H1 (cell line): ENCODE measurements at regions not wholly inside any gene's neighbourhood (a gene's known extent, or its start where the extent isn't known, plus 50 kb on each side); places are given as distances from the start of the nearest gene placed in this dataset.

ENCODE experiments used
- CTCF ChIA-PET: fragments of 300-600 bp; sonication (Branson Sonifier 250); formaldehyde crosslinking; loops from one replicate; lab custom pipeline; 2021; ENCODE audit not compliant: partially characterized antibody; lab: Charles Lee
- POLR2A ChIA-PET: fragments of 300-600 bp; sonication (Branson Sonifier 250); formaldehyde crosslinking; loops from one replicate; lab custom pipeline; 2021; ENCODE audit warnings: inconsistent platforms; ENCODE audit not compliant: partially characterized antibody; lab: Charles Lee
- DNase-seq, 2 experiments: peaks; one replicate each; pipeline versions ENCODE4 v3.0.0 to v3.0.0-alpha.2; 2010 to 2022; ENCODE audit warnings: low spot score in 2 of 2, low read depth in 1 of 2, mixed read lengths in 1 of 2
- FAIRE-seq: peaks from 2 replicates; lab custom pipeline; 2011; peaks lifted over from hg19 to GRCh38; lab: Jason Lieb, UNC
- H2AFZ ChIP-seq: 2 replicates; pipeline ENCODE4 v1.8.1; 2012; ENCODE audit warnings: low read length, inconsistent platforms
- H2AK5ac ChIP-seq: 2 replicates; pipeline ENCODE4 v1.6.1; 2013; ENCODE audit warnings: low read depth, low read length
- H2BK120ac ChIP-seq: replicated peaks from 2 replicates; pipeline ENCODE3; 2013; ENCODE audit warnings: low read depth, low read length, inconsistent platforms
- H2BK12ac ChIP-seq: 2 replicates; pipeline ENCODE4 v1.6.1; 2013; ENCODE audit warnings: low read depth, low read length
- H2BK15ac ChIP-seq: 2 replicates; pipeline ENCODE4 v1.6.1; 2013; ENCODE audit warnings: low read length
- H2BK20ac ChIP-seq: 2 replicates; pipeline ENCODE4 v1.6.1; 2013; ENCODE audit warnings: low read length
- H2BK5ac ChIP-seq: 2 replicates; pipeline ENCODE4 v1.6.1; 2013; ENCODE audit warnings: low read depth, low read length
- H3K14ac ChIP-seq: 2 replicates; pipeline ENCODE4 v1.6.1; 2013; ENCODE audit warnings: inconsistent platforms; ENCODE audit not compliant: insufficient read length
- H3K18ac ChIP-seq: 2 replicates; pipeline ENCODE4 v1.6.1; 2013; ENCODE audit warnings: low read length; ENCODE audit errors: extremely low read depth
- H3K23ac ChIP-seq: 2 replicates; pipeline ENCODE4 v1.6.1; 2013; ENCODE audit warnings: inconsistent platforms; ENCODE audit not compliant: insufficient read length
- H3K23me2 ChIP-seq: 2 replicates; pipeline ENCODE4 v1.6.1; 2013; ENCODE audit warnings: low read depth, low read length
- H3K27ac ChIP-seq: 2 replicates; pipeline ENCODE4 v1.6.1; 2011; ENCODE audit warnings: low read depth, low read length, inconsistent platforms
- H3K27me3 ChIP-seq, 4 experiments: replicated peaks in 1 of 4; 1 replicate in 1 of 4; 2 replicates in 3 of 4; pipeline versions ENCODE4 v1.6.1 to v1.8.1; 2011 to 2013; ENCODE audit warnings: low read length in 3 of 4, mild to moderate bottlenecking in 3 of 4, inconsistent platforms in 2 of 4, mixed read lengths in 2 of 4, moderate library complexity in 1 of 4; ENCODE audit not compliant: control insufficient read depth in 3 of 4, insufficient read depth in 3 of 4; ENCODE audit errors: extremely low read depth in 1 of 4
- H3K36me3 ChIP-seq, 4 experiments: 2 replicates each; pipeline versions ENCODE4 v1.6.1 to v1.8.1; 2011 to 2013; ENCODE audit warnings: mild to moderate bottlenecking in 4 of 4, low read length in 3 of 4, moderate library complexity in 2 of 4, control low read depth in 1 of 4, inconsistent platforms in 1 of 4; ENCODE audit not compliant: insufficient read depth in 4 of 4, control insufficient read depth in 2 of 4
- H3K4ac ChIP-seq: replicated peaks from 2 replicates; pipeline ENCODE3; 2013; ENCODE audit warnings: low read length, low read depth, mixed read lengths, inconsistent platforms; ENCODE audit not compliant: insufficient read length
- H3K4me1 ChIP-seq, 4 experiments: replicated peaks in 1 of 4; 1 replicate in 1 of 4; 2 replicates in 3 of 4; pipeline versions ENCODE4 v1.6.1 to v1.8.1; 2011 to 2013; ENCODE audit warnings: low read length in 3 of 4, inconsistent platforms in 2 of 4, mixed read lengths in 1 of 4; ENCODE audit not compliant: insufficient read depth in 4 of 4, control insufficient read depth in 3 of 4
- H3K4me2 ChIP-seq, 2 experiments: 2 replicates each; pipeline versions ENCODE4 v1.6.1 to v1.8.1; 2011 to 2013; ENCODE audit warnings: low read depth in 2 of 2, low read length in 2 of 2, control low read depth in 1 of 2, inconsistent platforms in 1 of 2, mild to moderate bottlenecking in 1 of 2; ENCODE audit not compliant: insufficient read depth in 1 of 2
- H3K4me3 ChIP-seq, 4 experiments: fragments of 200-600, 300-600 bp in 1 of 4; sonication (generic), shearing (Covaris generic), sonication (Bioruptor Twin) in 1 of 4; 2 replicates each; pipeline versions ENCODE4 v1.5.1 to v1.8.1; 2011 to 2016; ENCODE audit warnings: low read length in 4 of 4, low read depth in 3 of 4, control low read depth in 2 of 4, inconsistent platforms in 2 of 4, mild to moderate bottlenecking in 2 of 4, mixed read lengths in 1 of 4, moderate library complexity in 1 of 4; ENCODE audit not compliant: insufficient read depth in 2 of 4; ENCODE audit errors: extremely low read depth in 1 of 4
- H3K56ac ChIP-seq: replicated peaks from 2 replicates; pipeline ENCODE3; 2013; ENCODE audit warnings: low read depth, mild to moderate bottlenecking, mixed read lengths, low read length, inconsistent platforms; ENCODE audit not compliant: insufficient read length
- H3K79me1 ChIP-seq: 2 replicates; pipeline ENCODE4 v1.6.1; 2013; ENCODE audit warnings: low read depth, low read length, control low read depth
- H3K79me2 ChIP-seq, 2 experiments: 2 replicates each; pipeline versions ENCODE4 v1.6.1 to v1.8.1; 2012 to 2013; ENCODE audit warnings: low read length in 2 of 2, mild to moderate bottlenecking in 2 of 2, inconsistent platforms in 1 of 2; ENCODE audit not compliant: insufficient read depth in 2 of 2, control insufficient read depth in 1 of 2
- H3K9ac ChIP-seq, 4 experiments: replicated peaks in 1 of 4; 1 replicate in 1 of 4; 2 replicates in 3 of 4; pipeline versions ENCODE4 v1.6.1 to v1.8.1; 2011 to 2013; ENCODE audit warnings: low read depth in 3 of 4, low read length in 3 of 4, control low read depth in 2 of 4, mild to moderate bottlenecking in 2 of 4, moderate library complexity in 2 of 4, inconsistent platforms in 1 of 4; ENCODE audit errors: extremely low read depth in 1 of 4
- H3K9me3 ChIP-seq, 2 experiments: 2 replicates each; pipeline versions ENCODE4 v1.6.1 to v1.8.1; 2012 to 2013; ENCODE audit warnings: mild to moderate bottlenecking in 2 of 2, moderate library complexity in 2 of 2, control low read depth in 1 of 2, inconsistent platforms in 1 of 2, low read depth in 1 of 2, low read length in 1 of 2, mixed read lengths in 1 of 2; ENCODE audit not compliant: insufficient read depth in 2 of 2
- H4K20me1 ChIP-seq, 2 experiments: replicated peaks in 1 of 2; 2 replicates each; pipeline versions ENCODE3 to v1.8.1; 2011 to 2013; ENCODE audit warnings: inconsistent platforms in 2 of 2, low read length in 2 of 2, mild to moderate bottlenecking in 1 of 2; ENCODE audit not compliant: insufficient read depth in 2 of 2, control insufficient read depth in 1 of 2
- H4K5ac ChIP-seq: 2 replicates; pipeline ENCODE4 v1.6.1; 2013; ENCODE audit warnings: low read length, low read depth, mixed read lengths, inconsistent platforms; ENCODE audit not compliant: insufficient read length
- H4K8ac ChIP-seq: 2 replicates; pipeline ENCODE4 v1.8.0; 2013; ENCODE audit warnings: mild to moderate bottlenecking, moderate library complexity, low read length, inconsistent platforms; ENCODE audit not compliant: insufficient read depth; ENCODE audit errors: extremely low read depth
- H4K91ac ChIP-seq: replicated peaks from 2 replicates; pipeline ENCODE3; 2013; ENCODE audit warnings: low read length, mixed read lengths, inconsistent platforms; ENCODE audit not compliant: insufficient read length
- ATF2 ChIP-seq: IDR thresholded peaks from 2 replicates; pipeline ENCODE4 v1.6.1; 2012; ENCODE audit warnings: low read length, inconsistent platforms
- ATF3 ChIP-seq: IDR thresholded peaks from 2 replicates; pipeline ENCODE4 v1.6.1; 2011; ENCODE audit warnings: low read depth, mild to moderate bottlenecking, low read length; ENCODE audit not compliant: insufficient read depth
- E2F6 ChIP-seq: IDR thresholded peaks from 2 replicates; pipeline ENCODE4 v1.6.1; 2012; ENCODE audit warnings: inconsistent platforms
- FOSL1 ChIP-seq: IDR thresholded peaks from 2 replicates; pipeline ENCODE4 v1.6.1; 2011; ENCODE audit warnings: mild to moderate bottlenecking, low read depth, low read length, moderate library complexity; ENCODE audit not compliant: insufficient read depth
- JUND ChIP-seq: IDR thresholded peaks from 2 replicates; pipeline ENCODE4 v1.6.1; 2011; ENCODE audit warnings: mild to moderate bottlenecking, improper control_type of control experiment, low read length
- POU5F1 ChIP-seq: IDR thresholded peaks from 2 replicates; pipeline ENCODE4 v1.6.1; 2011; ENCODE audit warnings: low read depth, mild to moderate bottlenecking, low read length, moderate library complexity
- RFX5 ChIP-seq: IDR thresholded peaks from 2 replicates; pipeline ENCODE4 v1.6.1; 2011; ENCODE audit warnings: low read depth, low read length, improper control_type of control experiment, borderline replicate concordance
- RNF2 ChIP-seq: fragments of 200-900, 300-1000 bp; sonication (generic); IDR thresholded peaks from 2 replicates; pipeline ENCODE4 v1.7.1; 2016; ENCODE audit warnings: borderline replicate concordance, low read depth, mild to moderate bottlenecking, antibody characterized with exemption, low read length; ENCODE audit not compliant: poor library complexity, severe bottlenecking; ENCODE audit errors: missing control alignments
- RXRA ChIP-seq: IDR thresholded peaks from 2 replicates; pipeline ENCODE4 v1.6.1; 2011; ENCODE audit warnings: low read depth, mild to moderate bottlenecking, low read length, moderate library complexity; ENCODE audit not compliant: insufficient read depth
- SIRT6 ChIP-seq: IDR thresholded peaks from one replicate; pipeline ENCODE4 v1.7.1; 2012; ENCODE audit warnings: low read length, inconsistent platforms
- SP2 ChIP-seq: IDR thresholded peaks from 2 replicates; pipeline ENCODE4 v1.6.1; 2012; ENCODE audit warnings: mild to moderate bottlenecking, low read length, inconsistent platforms
- TAF1 ChIP-seq: IDR thresholded peaks from 2 replicates; pipeline ENCODE4 v1.6.1; 2011; ENCODE audit warnings: mild to moderate bottlenecking, low read depth, low read length
- TCF12 ChIP-seq: IDR thresholded peaks from 2 replicates; pipeline ENCODE4 v1.6.1; 2011; ENCODE audit warnings: low read depth, mild to moderate bottlenecking, low read length

- CTCF ChIA-PET = interaction anchor here (1.4 kb wide), 1 partner anchor 8 kb away, joined by 3 read pairs; no protein-coding TSS in a partner anchor
- H3K4ac ChIP-seq = no peak overlapping the region
- H3K27me3 ChIP-seq = no peaks in the 10 kb centered on the region
- DNase-seq (no peak), FAIRE-seq (no peak)
- no peaks in the 10 kb centered on the region for H3K23me2 ChIP-seq
- H3K79me1 ChIP-seq = no peaks in the 10 kb centered on the region
- no peak overlapping the region for H3K4me2 ChIP-seq
- no peaks in the 10 kb centered on the region for H3K9me3 ChIP-seq
- no peak overlapping the region for H2BK5ac ChIP-seq
- no peak overlapping the region for H4K5ac ChIP-seq
- H3K14ac ChIP-seq = no peak overlapping the region
- POLR2A ChIA-PET = no interaction called here
- no peaks in the 10 kb centered on the region for H4K20me1 ChIP-seq
- no peak overlapping the region for H2BK15ac ChIP-seq
- no peak overlapping the region for H3K56ac ChIP-seq
- H4K8ac ChIP-seq = no peak overlapping the region
- H2BK12ac ChIP-seq = no peak overlapping the region
- H3K4me1 ChIP-seq = peaks cover 0 to 2% (median 0%) of the 10 kb centered on the region in 4 experiments; a peak in 1 of 7 replicates
- no peak overlapping the region for H3K18ac ChIP-seq
- H3K27ac ChIP-seq = no peak overlapping the region
- no peaks in the 10 kb centered on the region for H3K79me2 ChIP-seq
- H3K4me3 ChIP-seq = no peak overlapping the region
- H4K91ac ChIP-seq = no peak overlapping the region
- H2BK120ac ChIP-seq = no peak overlapping the region
- H2AK5ac ChIP-seq = no peak overlapping the region
- H2AFZ ChIP-seq = no peak overlapping the region
- H2BK20ac ChIP-seq = no peak overlapping the region
- H3K23ac ChIP-seq = no peak overlapping the region
- H3K9ac ChIP-seq = no peak overlapping the region
- no peaks in the 10 kb centered on the region for H3K36me3 ChIP-seq
- TF ChIP-seq RXRA (no peak), E2F6 (no peak), POU5F1 (no peak), ATF3 (no peak), FOSL1 (no peak), RFX5 (no peak), SIRT6 (no peak), RNF2 (no peak), TAF1 (no peak), JUND (no peak), SP2 (no peak), TCF12 (no peak), ATF2 (no peak)
These were observed 243.3 kb upstream of the GRIK2 start for GRCh38 chr6:101150226-101150625.
